ENCODE measurements at regions not wholly inside any gene's neighbourhood (a gene's known extent, or its start where the extent isn't known, plus 50 kb on each side); places are given as distances from the start of the nearest gene placed in this dataset.

- TF ChIP-seq CTCF (conservative IDR thresholded peaks at IDR 0.05; ENCODE audit: low read depth in 2 of 2): no peak
- TF ChIP-seq EZH2 (IDR thresholded peaks at IDR 0.05; ENCODE audit: low read depth, unreplicated experiment): no peak
- TF ChIP-seq EZH2phosphoT487 (IDR thresholded peaks at IDR 0.05; ENCODE audit: unreplicated experiment): no peak
- no peak for TF ChIP-seq REST (IDR thresholded peaks at IDR 0.05; ENCODE audit: unreplicated experiment)
Measured at GRCh38 chr11:127592371-127592770, 591.8 kb upstream of the KIRREL3 start.

All from GM23338 (cell line).